ENCODE measurements at regions not wholly inside any gene's neighbourhood (a gene's known extent, or its start where the extent isn't known, plus 50 kb on each side); places are given as distances from the start of the nearest gene placed in this dataset.

DNA sequence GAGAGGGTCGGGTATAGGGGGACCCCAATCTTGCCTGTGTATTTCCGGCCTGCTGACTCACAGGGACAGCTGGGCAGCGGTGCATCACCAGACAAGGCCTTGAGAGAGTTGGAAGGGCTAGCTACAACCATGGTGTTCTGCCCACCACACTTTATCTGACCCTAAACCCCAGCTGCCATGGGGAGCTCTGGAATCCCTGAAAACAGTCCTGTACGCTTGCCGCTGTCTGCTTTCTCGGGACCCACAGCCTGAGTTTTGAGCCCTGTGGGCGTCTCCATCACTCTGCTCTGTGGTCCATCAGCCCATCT, 100.4 kb upstream of the GSE1 start:
- Histone ChIP-seq H3K27ac (no peak overlapping the region), H3K9me3 (no peaks in the 10 kb centered on the region), H3K27me3 (no peaks in the 10 kb centered on the region), H3K36me3 (no peaks in the 10 kb centered on the region), H3K4me1 (peaks cover 13 to 20% of the 10 kb centered on the region in 2 donors), H3K4me3 (no peak overlapping the region)
- ATAC-seq, result no peak
- intact Hi-C loops (cut with DNase I; ENCODE audit: low total_unique reads) (no loop called here), in situ Hi-C loops (cut with MboI; ENCODE audit: low sequenced_read_pairs in 4 of 4) (no loop called here)
- no peak for DNase-seq
- TF ChIP-seq POLR2A (IDR thresholded peaks at IDR 0.05), result no peak
- TF ChIP-seq CTCF (IDR thresholded peaks at IDR 0.05 in 4 of 5, conservative IDR thresholded peaks at IDR 0.05 in 1 of 5), result no peak

GRCh38 chr16:85513180-85513579, 99.9 kb upstream of the GSE1 start:
- Histone ChIP-seq H3K27ac (no peak overlapping the region), H3K4me3 (no peak overlapping the region), H3K36me3 (no peaks in the 10 kb centered on the region), H3K27me3 (no peaks in the 10 kb centered on the region), H3K4me1 (peaks cover 9 to 19% of the 10 kb centered on the region in 2 donors), H3K9me3 (no peaks in the 10 kb centered on the region)
- intact Hi-C loops (cut with DNase I; ENCODE audit: low total_unique reads), result no loop called here
- no peak for ATAC-seq
- DNase-seq, result no peak
- TF ChIP-seq CTCF (IDR thresholded peaks at IDR 0.05 in 4 of 5, conservative IDR thresholded peaks at IDR 0.05 in 1 of 5) (no peak), POLR2A (IDR thresholded peaks at IDR 0.05) (no peak)
- in situ Hi-C loops (cut with MboI; ENCODE audit: low sequenced_read_pairs in 4 of 4), result no loop called here

DNA sequence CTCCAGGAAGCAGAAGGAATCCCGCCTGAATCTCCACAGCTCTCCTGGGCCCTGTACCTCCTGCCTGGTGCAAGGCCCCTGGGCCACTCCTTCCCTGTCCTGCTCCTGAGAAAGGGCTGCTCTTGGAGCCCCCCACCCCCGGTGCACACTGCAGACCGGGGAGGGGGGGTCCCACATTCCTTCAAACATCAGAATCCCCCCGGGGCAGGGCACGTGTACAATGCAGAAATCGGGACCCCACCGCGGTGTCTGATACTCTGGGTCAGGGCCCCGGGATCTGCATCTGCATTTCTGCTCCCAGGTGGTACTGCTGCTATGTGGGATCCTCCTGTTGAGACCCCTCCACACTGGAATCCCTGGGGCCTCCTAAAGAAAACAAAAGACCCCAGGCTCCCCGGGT, 99.5 kb upstream of the GSE1 start:
- no peaks in the 10 kb centered on the region for H3K36me3 ChIP-seq
- in situ Hi-C loops (cut with MboI; ENCODE audit: low sequenced_read_pairs in 4 of 4) (no loop called here), intact Hi-C loops (cut with DNase I; ENCODE audit: low total_unique reads) (no loop called here)
- H3K27me3 ChIP-seq, result no peaks in the 10 kb centered on the region
- no peak overlapping the region for H3K4me3 ChIP-seq
- no peak for DNase-seq
- no peak overlapping the region for H3K27ac ChIP-seq
- H3K4me1 ChIP-seq, result peaks cover 6 to 19% of the 10 kb centered on the region in 2 donors
- TF ChIP-seq POLR2A (IDR thresholded peaks at IDR 0.05) (no peak), CTCF (IDR thresholded peaks at IDR 0.05 in 4 of 5, conservative IDR thresholded peaks at IDR 0.05 in 1 of 5) (no peak)
- ATAC-seq, result no peak
- H3K9me3 ChIP-seq, result no peaks in the 10 kb centered on the region

GRCh38 chr16:85514295-85514597, 98.9 kb upstream of the GSE1 start:
- H3K27ac ChIP-seq, result peak overlapping the region in 1 of 4 donors; percentile 58

More at GRCh38 chr16:85514295-85514597, 98.9 kb upstream of the GSE1 start:
- DNase-seq, result no peak
- in situ Hi-C loops (cut with MboI; ENCODE audit: low sequenced_read_pairs in 4 of 4) (no loop called here), intact Hi-C loops (cut with DNase I; ENCODE audit: low total_unique reads) (no loop called here)
- H3K27me3 ChIP-seq, result no peaks in the 10 kb centered on the region
- TF ChIP-seq POLR2A (IDR thresholded peaks at IDR 0.05) (no peak), CTCF (IDR thresholded peaks at IDR 0.05 in 4 of 5, conservative IDR thresholded peaks at IDR 0.05 in 1 of 5) (no peak)
- H3K4me1 ChIP-seq, result peaks cover 6 to 19% of the 10 kb centered on the region in 2 donors
- ATAC-seq, result no peak
- no peaks in the 10 kb centered on the region for H3K9me3 ChIP-seq
- no peaks in the 10 kb centered on the region for H3K36me3 ChIP-seq
- H3K4me3 ChIP-seq, result no peak overlapping the region
